ENCODE measurements at regions not wholly inside any gene's neighbourhood (a gene's known extent, or its start where the extent isn't known, plus 50 kb on each side); places are given as distances from the start of the nearest gene placed in this dataset.

DNA sequence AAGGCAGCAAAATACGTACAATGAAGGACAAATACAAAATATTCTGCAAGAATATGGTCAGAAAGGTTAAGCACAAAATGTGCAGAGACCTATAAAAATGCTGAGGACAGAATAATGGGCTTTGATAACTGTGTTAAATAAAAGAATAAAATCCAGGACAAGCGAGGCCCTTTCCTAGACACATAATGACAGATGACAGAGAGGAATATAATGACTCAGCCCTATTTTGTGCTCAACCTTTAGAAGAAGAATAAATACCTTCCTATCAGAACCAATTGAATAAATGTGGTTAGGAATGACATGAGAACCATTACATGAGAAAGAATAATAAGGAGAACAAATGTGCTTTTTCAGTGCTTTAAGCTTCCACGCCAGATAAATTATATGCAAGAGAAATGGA, 178.0 kb downstream of the TEX13C start:
- TF ChIP-seq ZNF354C (tag by site-specific recombination; IDR thresholded peaks at IDR 0.05; ENCODE audit: borderline replicate concordance, low read depth) = no peak
- TF ChIP-seq ZNF626 (tag by site-specific recombination; IDR thresholded peaks at IDR 0.05) = no peak
- no peak for TF ChIP-seq HOXA7 (CRISPR knock-in tag; IDR thresholded peaks at IDR 0.05; ENCODE audit: borderline replicate concordance)
- no peak for TF ChIP-seq YY1 (tag by site-specific recombination; IDR thresholded peaks at IDR 0.05)
- TF ChIP-seq ZBTB20 (tag by site-specific recombination; IDR thresholded peaks at IDR 0.05) = no peak
- TF ChIP-seq ZNF449 (tag by site-specific recombination; IDR thresholded peaks at IDR 0.05) = no peak
- TF ChIP-seq ZNF19 (tag by site-specific recombination; IDR thresholded peaks at IDR 0.05; ENCODE audit: low read depth) = no peak
- TF ChIP-seq ZNF214 (tag by site-specific recombination; IDR thresholded peaks at IDR 0.05; ENCODE audit: borderline replicate concordance) = no peak
- TF ChIP-seq ZNF239 (tag by site-specific recombination; IDR thresholded peaks at IDR 0.05) = no peak
- Histone ChIP-seq H3K4me1 (ENCODE audit: control insufficient read depth, insufficient read depth, low read length) (no peaks in the 10 kb centered on the region), H3K4me3 (ENCODE audit: low read depth, low read length) (no peak overlapping the region), H3K9me3 (ENCODE audit: control insufficient read depth, insufficient read depth, low read depth, low read length) (no peaks in the 10 kb centered on the region; the same call in none of the 2 replicates), H3K36me3 (ENCODE audit: control insufficient read depth in 2 of 2, insufficient read depth in 1 of 2, low read length in 2 of 2) (no peaks in the 10 kb centered on the region), H3K27ac (ENCODE audit: extremely low read depth, low read depth, low read length) (no peak overlapping the region)
- ChIA-PET POLR2A (no interaction called here), CTCF (no interaction called here)

DNA sequence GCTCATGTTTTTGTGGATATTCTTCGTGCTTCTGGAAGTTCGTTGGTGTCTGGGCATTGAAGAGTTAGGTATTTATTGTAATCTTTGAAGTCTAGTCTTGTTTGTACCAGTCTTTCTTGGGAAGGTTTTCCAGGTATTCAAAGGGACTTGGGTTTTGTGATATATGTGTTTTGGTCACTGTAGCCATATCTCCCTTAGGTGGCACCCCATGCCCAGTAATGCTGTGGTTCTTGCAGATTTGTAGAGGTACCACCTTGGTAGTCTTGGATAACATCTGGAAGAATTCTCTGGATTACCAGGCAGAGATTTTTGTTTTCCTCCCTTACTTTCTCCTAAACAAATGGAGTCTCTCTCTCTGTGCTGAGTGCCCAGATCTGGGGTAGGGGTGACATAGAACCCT, 184.1 kb downstream of the TEX13C start:
- Histone ChIP-seq H3K36me3 (ENCODE audit: control insufficient read depth in 2 of 2, insufficient read depth in 1 of 2, low read length in 2 of 2) (no peaks in the 10 kb centered on the region), H3K4me1 (ENCODE audit: control insufficient read depth, insufficient read depth, low read length) (no peaks in the 10 kb centered on the region), H3K27ac (ENCODE audit: extremely low read depth, low read depth, low read length) (no peak overlapping the region), H3K4me3 (ENCODE audit: low read depth, low read length) (no peak overlapping the region), H3K9me3 (ENCODE audit: control insufficient read depth, insufficient read depth, low read depth, low read length) (no peaks in the 10 kb centered on the region)
- TF ChIP-seq, protein P1, sequence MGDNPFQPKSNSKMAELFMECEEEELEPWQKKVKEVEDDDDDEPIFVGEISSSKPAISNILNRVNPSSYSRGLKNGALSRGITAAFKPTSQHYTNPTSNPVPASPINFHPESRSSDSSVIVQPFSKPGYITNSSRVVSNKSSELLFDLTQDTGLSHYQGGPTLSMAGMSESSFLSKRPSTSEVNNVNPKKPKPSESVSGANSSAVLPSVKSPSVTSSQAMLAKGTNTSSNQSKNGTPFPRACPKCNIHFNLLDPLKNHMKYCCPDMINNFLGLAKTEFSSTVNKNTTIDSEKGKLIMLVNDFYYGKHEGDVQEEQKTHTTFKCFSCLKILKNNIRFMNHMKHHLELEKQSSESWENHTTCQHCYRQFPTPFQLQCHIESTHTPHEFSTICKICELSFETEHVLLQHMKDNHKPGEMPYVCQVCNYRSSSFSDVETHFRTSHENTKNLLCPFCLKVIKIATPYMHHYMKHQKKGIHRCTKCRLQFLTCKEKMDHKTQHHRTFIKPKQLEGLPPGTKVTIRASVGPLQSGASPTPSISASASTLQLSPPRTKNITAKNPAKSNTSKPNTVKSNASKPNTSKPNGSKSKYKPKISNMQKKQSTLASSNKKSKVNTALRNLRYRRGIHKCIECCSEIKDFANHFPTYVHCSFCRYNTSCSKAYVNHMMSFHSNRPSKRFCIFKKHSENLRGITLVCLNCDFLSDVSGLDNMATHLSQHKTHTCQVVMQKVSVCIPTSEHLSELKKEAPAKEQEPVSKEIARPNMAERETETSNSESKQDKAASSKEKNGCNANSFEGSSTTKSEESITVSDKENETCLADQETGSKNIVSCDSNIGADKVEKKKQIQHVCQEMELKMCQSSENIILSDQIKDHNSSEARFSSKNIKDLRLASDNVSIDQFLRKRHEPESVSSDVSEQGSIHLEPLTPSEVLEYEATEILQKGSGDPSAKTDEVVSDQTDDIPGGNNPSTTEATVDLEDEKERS (tag by site-specific recombination; IDR thresholded peaks at IDR 0.05) = no peak
- TF ChIP-seq ZNF248 (tag by site-specific recombination; IDR thresholded peaks at IDR 0.05) (no peak), ZNF521 (tag by site-specific recombination; IDR thresholded peaks at IDR 0.05) (no peak), ZNF24 (tag by site-specific recombination; IDR thresholded peaks at IDR 0.05) (no peak), IKZF3 (tag by site-specific recombination; IDR thresholded peaks at IDR 0.05) (no peak), ZNF140 (tag by site-specific recombination; IDR thresholded peaks at IDR 0.05) (no peak), ZNF146 (tag by site-specific recombination; IDR thresholded peaks at IDR 0.05) (no peak), ZNF610 (tag by site-specific recombination; IDR thresholded peaks at IDR 0.05; ENCODE audit: borderline replicate concordance) (no peak)
- TF ChIP-seq, protein P2, sequence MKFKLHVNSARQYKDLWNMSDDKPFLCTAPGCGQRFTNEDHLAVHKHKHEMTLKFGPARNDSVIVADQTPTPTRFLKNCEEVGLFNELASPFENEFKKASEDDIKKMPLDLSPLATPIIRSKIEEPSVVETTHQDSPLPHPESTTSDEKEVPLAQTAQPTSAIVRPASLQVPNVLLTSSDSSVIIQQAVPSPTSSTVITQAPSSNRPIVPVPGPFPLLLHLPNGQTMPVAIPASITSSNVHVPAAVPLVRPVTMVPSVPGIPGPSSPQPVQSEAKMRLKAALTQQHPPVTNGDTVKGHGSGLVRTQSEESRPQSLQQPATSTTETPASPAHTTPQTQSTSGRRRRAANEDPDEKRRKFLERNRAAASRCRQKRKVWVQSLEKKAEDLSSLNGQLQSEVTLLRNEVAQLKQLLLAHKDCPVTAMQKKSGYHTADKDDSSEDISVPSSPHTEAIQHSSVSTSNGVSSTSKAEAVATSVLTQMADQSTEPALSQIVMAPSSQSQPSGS (tag by site-specific recombination; IDR thresholded peaks at IDR 0.05; ENCODE audit: low read depth) = no peak
- CTCF ChIA-PET = interaction anchor here (0.7 kb wide), 1 partner anchor 40 kb away, joined by 3 read pairs; no protein-coding TSS in a partner anchor
- POLR2A ChIA-PET = no interaction called here
